ENCODE measurements at regions not wholly inside any gene's neighbourhood (a gene's known extent, or its start where the extent isn't known, plus 50 kb on each side); places are given as distances from the start of the nearest gene placed in this dataset.

GRCh38 chr6:135575629-135576028 lies 78.1 kb upstream of the AHI1 start:
- no peaks in the 10 kb centered on the region for H3K4me1 ChIP-seq (ENCODE audit: control insufficient read depth, insufficient read depth, low read length)
- WGBS (ENCODE audit: insufficient coverage) = 100% methylated on average over 2 of the region's 3 CpGs
- no peaks in the 10 kb centered on the region for H3K36me3 ChIP-seq (ENCODE audit: control insufficient read depth, insufficient read depth, low read length)

GRCh38 chr6:135576055-135576454 lies 78.5 kb upstream of the AHI1 start:
- no peak for TF ChIP-seq CTCF (IDR thresholded peaks at IDR 0.05)
- no peak overlapping the region for H3K27ac Mint-ChIP-seq
- peaks cover 6 to 8% of the 10 kb centered on the region in 2 donors for H3K4me1 Mint-ChIP-seq
- ATAC-seq (no peak), DNase-seq (no peak)
- H3K27me3 Mint-ChIP-seq (ENCODE audit: low read depth in 2 of 2) = peaks cover 0 to 9% of the 10 kb centered on the region in 2 donors
- Histone ChIP-seq H3K27me3 (ENCODE audit: control insufficient read depth, insufficient read depth, low read length) (no peaks in the 10 kb centered on the region), H3K4me1 (ENCODE audit: control insufficient read depth, insufficient read depth, low read length) (no peaks in the 10 kb centered on the region), H3K9me3 (ENCODE audit: control insufficient read depth, insufficient read depth, low read length) (no peaks in the 10 kb centered on the region), H3K27ac (ENCODE audit: low read length) (no peak overlapping the region), H3K36me3 (ENCODE audit: control insufficient read depth, insufficient read depth, low read length) (no peaks in the 10 kb centered on the region), H3K4me3 (ENCODE audit: low read length) (no peak overlapping the region)
- intact Hi-C loops (cut with micrococcal nuclease) = no loop called here
- no peaks in the 10 kb centered on the region for H3K9me3 Mint-ChIP-seq
- 94% methylated on average over 1 of the region's 1 CpG for WGBS (ENCODE audit: insufficient coverage)
- no peaks in the 10 kb centered on the region for H3K36me3 Mint-ChIP-seq
- H3K4me3 Mint-ChIP-seq = no peak overlapping the region

More at GRCh38 chr6:135575629-135576028, 78.1 kb upstream of the AHI1 start:
- Mint-ChIP-seq H3K4me3 (no peak overlapping the region), H3K27ac (no peak overlapping the region), H3K4me1 (peaks cover 6 to 8% of the 10 kb centered on the region in 2 donors), H3K36me3 (no peaks in the 10 kb centered on the region), H3K27me3 (ENCODE audit: low read depth in 2 of 2) (peaks cover 0 to 9% of the 10 kb centered on the region in 2 donors), H3K9me3 (no peaks in the 10 kb centered on the region)
- no peak for ATAC-seq
- Histone ChIP-seq H3K27ac (ENCODE audit: low read length) (no peak overlapping the region), H3K4me3 (ENCODE audit: low read length) (no peak overlapping the region), H3K9me3 (ENCODE audit: control insufficient read depth, insufficient read depth, low read length) (no peaks in the 10 kb centered on the region), H3K27me3 (ENCODE audit: control insufficient read depth, insufficient read depth, low read length) (no peaks in the 10 kb centered on the region)
- intact Hi-C loops (cut with micrococcal nuclease) = no loop called here
- TF ChIP-seq CTCF (IDR thresholded peaks at IDR 0.05) = no peak
- DNase-seq = no peak

GRCh38 chr6:135577059-135577538 lies 79.6 kb upstream of the AHI1 start:
- H3K4me1 ChIP-seq (ENCODE audit: control insufficient read depth, insufficient read depth, low read length) = no peaks in the 10 kb centered on the region
- Mint-ChIP-seq H3K27ac (no peak overlapping the region), H3K9me3 (no peaks in the 10 kb centered on the region), H3K4me1 (peaks cover 6 to 8% of the 10 kb centered on the region in 2 donors), H3K36me3 (no peaks in the 10 kb centered on the region), H3K4me3 (no peak overlapping the region), H3K27me3 (ENCODE audit: low read depth in 2 of 2) (peaks cover 0 to 9% of the 10 kb centered on the region in 2 donors)
- no peaks in the 10 kb centered on the region for H3K36me3 ChIP-seq (ENCODE audit: control insufficient read depth, insufficient read depth, low read length)
- no peak for TF ChIP-seq CTCF (IDR thresholded peaks at IDR 0.05)
- intact Hi-C loops (cut with micrococcal nuclease) = no loop called here
- DNase-seq (no peak), ATAC-seq (no peak)
- no peaks in the 10 kb centered on the region for H3K27me3 ChIP-seq (ENCODE audit: control insufficient read depth, insufficient read depth, low read length)
- H3K9me3 ChIP-seq (ENCODE audit: control insufficient read depth, insufficient read depth, low read length) = no peaks in the 10 kb centered on the region
- H3K4me3 ChIP-seq (ENCODE audit: low read length) = no peak overlapping the region
- no peak overlapping the region for H3K27ac ChIP-seq (ENCODE audit: low read length)
- 42% methylated on average over 1 of the region's 1 CpG for WGBS (ENCODE audit: insufficient coverage)

GRCh38 chr6:135578976-135579375 lies 81.4 kb upstream of the AHI1 start:
- no peak for DNase-seq
- TF ChIP-seq CTCF (IDR thresholded peaks at IDR 0.05) = no peak
- H3K27ac Mint-ChIP-seq = no peak overlapping the region
- no peaks in the 10 kb centered on the region for H3K36me3 ChIP-seq (ENCODE audit: control insufficient read depth, insufficient read depth, low read length)
- no peak overlapping the region for H3K27ac ChIP-seq (ENCODE audit: low read length)
- peaks cover 6 to 8% of the 10 kb centered on the region in 2 donors for H3K4me1 Mint-ChIP-seq
- H3K9me3 ChIP-seq (ENCODE audit: control insufficient read depth, insufficient read depth, low read length) = no peaks in the 10 kb centered on the region
- intact Hi-C loops (cut with micrococcal nuclease) = no loop called here
- no peaks in the 10 kb centered on the region for H3K4me1 ChIP-seq (ENCODE audit: control insufficient read depth, insufficient read depth, low read length)
- WGBS (ENCODE audit: insufficient coverage) = 100% methylated on average over 2 of the region's 3 CpGs
- H3K27me3 ChIP-seq (ENCODE audit: control insufficient read depth, insufficient read depth, low read length) = no peaks in the 10 kb centered on the region
- H3K4me3 ChIP-seq (ENCODE audit: low read length) = no peak overlapping the region
- H3K27me3 Mint-ChIP-seq (ENCODE audit: low read depth in 2 of 2) = peaks cover 0 to 9% of the 10 kb centered on the region in 2 donors
- H3K36me3 Mint-ChIP-seq = no peaks in the 10 kb centered on the region
- no peaks in the 10 kb centered on the region for H3K9me3 Mint-ChIP-seq
- ATAC-seq = no peak
- H3K4me3 Mint-ChIP-seq = no peak overlapping the region

Data from natural killer cell (primary cell).